ENCODE measurements at regions not wholly inside any gene's neighbourhood (a gene's known extent, or its start where the extent isn't known, plus 50 kb on each side); places are given as distances from the start of the nearest gene placed in this dataset.

- Histone ChIP-seq H3K27me3 (peaks cover 0 to 16% (median 11%) of the 10 kb centered on the region in 7 donors), H3K4me1 (no peaks in the 10 kb centered on the region), H3K36me3 (no peaks in the 10 kb centered on the region), H3K4me3 (no peak overlapping the region), H3K9me3 (no peaks in the 10 kb centered on the region), H3K27ac (no peak overlapping the region)
- intact Hi-C loops (cut with DNase I), result loop anchor here in 5 of 10 donors (10.0 kb wide), 3 partner anchors 264 to 894 kb away; no protein-coding TSS in a partner anchor
- ATAC-seq (no peak), DNase-seq (no peak)
- no peak for TF ChIP-seq CTCF (IDR thresholded peaks at IDR 0.05)
- WGBS, 2 donors, result 88 to 94% methylated on average over 4 of the region's 4 CpGs
Observed at GRCh38 chr12:13270817-13271216, 74.3 kb downstream of the EMP1 start.
